H1 (cell line): ENCODE measurements at regions not wholly inside any gene's neighbourhood (a gene's known extent, or its start where the extent isn't known, plus 50 kb on each side); places are given as distances from the start of the nearest gene placed in this dataset.

Experiments
- CTCF ChIA-PET: fragments of 300-600 bp; sonication (Branson Sonifier 250); formaldehyde crosslinking; loops from one replicate; lab custom pipeline; 2021; ENCODE audit not compliant: partially characterized antibody; lab: Charles Lee
- POLR2A ChIA-PET: fragments of 300-600 bp; sonication (Branson Sonifier 250); formaldehyde crosslinking; loops from one replicate; lab custom pipeline; 2021; ENCODE audit warnings: inconsistent platforms; ENCODE audit not compliant: partially characterized antibody; lab: Charles Lee
- DNase-seq, 2 experiments: peaks; one replicate each; pipeline versions ENCODE4 v3.0.0 to v3.0.0-alpha.2; 2010 to 2022; ENCODE audit warnings: low spot score in 2 of 2, low read depth in 1 of 2, mixed read lengths in 1 of 2
- FAIRE-seq: peaks from 2 replicates; lab custom pipeline; 2011; peaks lifted over from hg19 to GRCh38; lab: Jason Lieb, UNC
- H2AFZ ChIP-seq: 2 replicates; pipeline ENCODE4 v1.8.1; 2012; ENCODE audit warnings: low read length, inconsistent platforms
- H2AK5ac ChIP-seq: 2 replicates; pipeline ENCODE4 v1.6.1; 2013; ENCODE audit warnings: low read depth, low read length
- H2BK120ac ChIP-seq: replicated peaks from 2 replicates; pipeline ENCODE3; 2013; ENCODE audit warnings: low read depth, low read length, inconsistent platforms
- H2BK12ac ChIP-seq: 2 replicates; pipeline ENCODE4 v1.6.1; 2013; ENCODE audit warnings: low read depth, low read length
- H2BK15ac ChIP-seq: 2 replicates; pipeline ENCODE4 v1.6.1; 2013; ENCODE audit warnings: low read length
- H2BK20ac ChIP-seq: 2 replicates; pipeline ENCODE4 v1.6.1; 2013; ENCODE audit warnings: low read length
- H2BK5ac ChIP-seq: 2 replicates; pipeline ENCODE4 v1.6.1; 2013; ENCODE audit warnings: low read depth, low read length
- H3K14ac ChIP-seq: 2 replicates; pipeline ENCODE4 v1.6.1; 2013; ENCODE audit warnings: inconsistent platforms; ENCODE audit not compliant: insufficient read length
- H3K18ac ChIP-seq: 2 replicates; pipeline ENCODE4 v1.6.1; 2013; ENCODE audit warnings: low read length; ENCODE audit errors: extremely low read depth
- H3K23ac ChIP-seq: 2 replicates; pipeline ENCODE4 v1.6.1; 2013; ENCODE audit warnings: inconsistent platforms; ENCODE audit not compliant: insufficient read length
- H3K23me2 ChIP-seq: 2 replicates; pipeline ENCODE4 v1.6.1; 2013; ENCODE audit warnings: low read depth, low read length
- H3K27ac ChIP-seq: 2 replicates; pipeline ENCODE4 v1.6.1; 2011; ENCODE audit warnings: low read depth, low read length, inconsistent platforms
- H3K27me3 ChIP-seq, 4 experiments: replicated peaks in 1 of 4; 1 replicate in 1 of 4; 2 replicates in 3 of 4; pipeline versions ENCODE4 v1.6.1 to v1.8.1; 2011 to 2013; ENCODE audit warnings: low read length in 3 of 4, mild to moderate bottlenecking in 3 of 4, inconsistent platforms in 2 of 4, mixed read lengths in 2 of 4, moderate library complexity in 1 of 4; ENCODE audit not compliant: control insufficient read depth in 3 of 4, insufficient read depth in 3 of 4; ENCODE audit errors: extremely low read depth in 1 of 4
- H3K36me3 ChIP-seq, 4 experiments: 2 replicates each; pipeline versions ENCODE4 v1.6.1 to v1.8.1; 2011 to 2013; ENCODE audit warnings: mild to moderate bottlenecking in 4 of 4, low read length in 3 of 4, moderate library complexity in 2 of 4, control low read depth in 1 of 4, inconsistent platforms in 1 of 4; ENCODE audit not compliant: insufficient read depth in 4 of 4, control insufficient read depth in 2 of 4
- H3K4ac ChIP-seq: replicated peaks from 2 replicates; pipeline ENCODE3; 2013; ENCODE audit warnings: low read length, low read depth, mixed read lengths, inconsistent platforms; ENCODE audit not compliant: insufficient read length
- H3K4me1 ChIP-seq, 4 experiments: replicated peaks in 1 of 4; 1 replicate in 1 of 4; 2 replicates in 3 of 4; pipeline versions ENCODE4 v1.6.1 to v1.8.1; 2011 to 2013; ENCODE audit warnings: low read length in 3 of 4, inconsistent platforms in 2 of 4, mixed read lengths in 1 of 4; ENCODE audit not compliant: insufficient read depth in 4 of 4, control insufficient read depth in 3 of 4
- H3K4me2 ChIP-seq, 2 experiments: 2 replicates each; pipeline versions ENCODE4 v1.6.1 to v1.8.1; 2011 to 2013; ENCODE audit warnings: low read depth in 2 of 2, low read length in 2 of 2, control low read depth in 1 of 2, inconsistent platforms in 1 of 2, mild to moderate bottlenecking in 1 of 2; ENCODE audit not compliant: insufficient read depth in 1 of 2
- H3K4me3 ChIP-seq, 4 experiments: fragments of 200-600, 300-600 bp in 1 of 4; sonication (generic), shearing (Covaris generic), sonication (Bioruptor Twin) in 1 of 4; 2 replicates each; pipeline versions ENCODE4 v1.5.1 to v1.8.1; 2011 to 2016; ENCODE audit warnings: low read length in 4 of 4, low read depth in 3 of 4, control low read depth in 2 of 4, inconsistent platforms in 2 of 4, mild to moderate bottlenecking in 2 of 4, mixed read lengths in 1 of 4, moderate library complexity in 1 of 4; ENCODE audit not compliant: insufficient read depth in 2 of 4; ENCODE audit errors: extremely low read depth in 1 of 4
- H3K56ac ChIP-seq: replicated peaks from 2 replicates; pipeline ENCODE3; 2013; ENCODE audit warnings: low read depth, mild to moderate bottlenecking, mixed read lengths, low read length, inconsistent platforms; ENCODE audit not compliant: insufficient read length
- H3K79me1 ChIP-seq: 2 replicates; pipeline ENCODE4 v1.6.1; 2013; ENCODE audit warnings: low read depth, low read length, control low read depth
- H3K79me2 ChIP-seq, 2 experiments: 2 replicates each; pipeline versions ENCODE4 v1.6.1 to v1.8.1; 2012 to 2013; ENCODE audit warnings: low read length in 2 of 2, mild to moderate bottlenecking in 2 of 2, inconsistent platforms in 1 of 2; ENCODE audit not compliant: insufficient read depth in 2 of 2, control insufficient read depth in 1 of 2
- H3K9ac ChIP-seq, 4 experiments: replicated peaks in 1 of 4; 1 replicate in 1 of 4; 2 replicates in 3 of 4; pipeline versions ENCODE4 v1.6.1 to v1.8.1; 2011 to 2013; ENCODE audit warnings: low read depth in 3 of 4, low read length in 3 of 4, control low read depth in 2 of 4, mild to moderate bottlenecking in 2 of 4, moderate library complexity in 2 of 4, inconsistent platforms in 1 of 4; ENCODE audit errors: extremely low read depth in 1 of 4
- H3K9me3 ChIP-seq, 2 experiments: 2 replicates each; pipeline versions ENCODE4 v1.6.1 to v1.8.1; 2012 to 2013; ENCODE audit warnings: mild to moderate bottlenecking in 2 of 2, moderate library complexity in 2 of 2, control low read depth in 1 of 2, inconsistent platforms in 1 of 2, low read depth in 1 of 2, low read length in 1 of 2, mixed read lengths in 1 of 2; ENCODE audit not compliant: insufficient read depth in 2 of 2
- H4K20me1 ChIP-seq, 2 experiments: replicated peaks in 1 of 2; 2 replicates each; pipeline versions ENCODE3 to v1.8.1; 2011 to 2013; ENCODE audit warnings: inconsistent platforms in 2 of 2, low read length in 2 of 2, mild to moderate bottlenecking in 1 of 2; ENCODE audit not compliant: insufficient read depth in 2 of 2, control insufficient read depth in 1 of 2
- H4K5ac ChIP-seq: 2 replicates; pipeline ENCODE4 v1.6.1; 2013; ENCODE audit warnings: low read length, low read depth, mixed read lengths, inconsistent platforms; ENCODE audit not compliant: insufficient read length
- H4K8ac ChIP-seq: 2 replicates; pipeline ENCODE4 v1.8.0; 2013; ENCODE audit warnings: mild to moderate bottlenecking, moderate library complexity, low read length, inconsistent platforms; ENCODE audit not compliant: insufficient read depth; ENCODE audit errors: extremely low read depth
- H4K91ac ChIP-seq: replicated peaks from 2 replicates; pipeline ENCODE3; 2013; ENCODE audit warnings: low read length, mixed read lengths, inconsistent platforms; ENCODE audit not compliant: insufficient read length
- ASH2L ChIP-seq: fragments of 200-600, 300-600 bp; sonication (generic); IDR thresholded peaks from one replicate; pipeline ENCODE4 v1.7.1; 2017; ENCODE audit warnings: low read length
- ATF3 ChIP-seq: IDR thresholded peaks from 2 replicates; pipeline ENCODE4 v1.6.1; 2011; ENCODE audit warnings: low read depth, mild to moderate bottlenecking, low read length; ENCODE audit not compliant: insufficient read depth
- BACH1 ChIP-seq: IDR thresholded peaks from 2 replicates; pipeline ENCODE4 v1.6.1; 2012; ENCODE audit warnings: low read length, improper control_type of control experiment
- CTBP2 ChIP-seq: IDR thresholded peaks from 2 replicates; pipeline ENCODE4 v1.7.0; 2011; ENCODE audit warnings: borderline replicate concordance, mild to moderate bottlenecking, moderate library complexity, mixed read lengths, low read length; ENCODE audit not compliant: insufficient read depth, insufficient read length
- E2F6 ChIP-seq: IDR thresholded peaks from 2 replicates; pipeline ENCODE4 v1.6.1; 2012; ENCODE audit warnings: inconsistent platforms
- GABPA ChIP-seq: IDR thresholded peaks from 2 replicates; pipeline ENCODE4 v1.6.1; 2011; ENCODE audit warnings: mild to moderate bottlenecking, low read length, moderate library complexity, borderline replicate concordance; ENCODE audit not compliant: insufficient read depth
- GTF2F1 ChIP-seq: IDR thresholded peaks from 2 replicates; pipeline ENCODE4 v1.6.1; 2012; ENCODE audit warnings: low read depth, low read length, improper control_type of control experiment, borderline replicate concordance
- HDAC2 ChIP-seq, 2 experiments: fragments of 300-600 bp in 1 of 2; sonication (generic) in 1 of 2; IDR thresholded peaks; 2 replicates each; pipeline ENCODE4 v1.6.1; 2011 to 2012; ENCODE audit warnings: low read depth in 2 of 2, low read length in 2 of 2, mild to moderate bottlenecking in 2 of 2, moderate library complexity in 2 of 2, borderline replicate concordance in 1 of 2, inconsistent platforms in 1 of 2
- KDM1A ChIP-seq: fragments of 200-600, 300-600 bp; sonication (generic); IDR thresholded peaks from 2 replicates; pipeline ENCODE4 v1.7.1; 2016; ENCODE audit warnings: mild to moderate bottlenecking, low read length, borderline replicate concordance
- NRF1 ChIP-seq: IDR thresholded peaks from 2 replicates; pipeline ENCODE4 v1.6.1; 2011; ENCODE audit warnings: mild to moderate bottlenecking, low read depth, low read length, improper control_type of control experiment
- RAD21 ChIP-seq, 2 experiments: IDR thresholded peaks in 1 of 2; conservative IDR thresholded peaks in 1 of 2; 2 replicates each; pipeline ENCODE4 v1.6.1; 2011; ENCODE audit warnings: low read depth in 2 of 2, low read length in 2 of 2, improper control_type of control experiment in 1 of 2, inconsistent platforms in 1 of 2, mild to moderate bottlenecking in 1 of 2, moderate library complexity in 1 of 2
- SP1 ChIP-seq: IDR thresholded peaks from 2 replicates; pipeline ENCODE4 v1.6.1; 2011; ENCODE audit warnings: low read depth, low read length
- SP2 ChIP-seq: IDR thresholded peaks from 2 replicates; pipeline ENCODE4 v1.6.1; 2012; ENCODE audit warnings: mild to moderate bottlenecking, low read length, inconsistent platforms
- TAF7 ChIP-seq: optimal IDR thresholded peaks from 2 replicates; pipeline ENCODE3; 2011; ENCODE audit warnings: low read depth, mild to moderate bottlenecking, inconsistent platforms, low read length, moderate library complexity, borderline replicate concordance

GRCh38 chr5:128798871-128799270, 166.4 kb upstream of the SLC27A6 start:
- H4K5ac ChIP-seq: no peak overlapping the region
- TF ChIP-seq SP2 (no peak), BACH1 (no peak), CTBP2 (no peak), ASH2L (no peak), GABPA (no peak), HDAC2 (IDR thresholded peaks at IDR 0.05; ENCODE audit: borderline replicate concordance in 1 of 2, low read depth in 2 of 2, low read length in 2 of 2) (no peak), SP1 (no peak), KDM1A (no peak), GTF2F1 (no peak), TAF7 (no peak), ATF3 (no peak), NRF1 (no peak), E2F6 (no peak), RAD21 (IDR thresholded peaks at IDR 0.05 in 1 of 2, conservative IDR thresholded peaks at IDR 0.05 in 1 of 2; ENCODE audit: low read depth in 2 of 2, low read length in 2 of 2) (no peak)

More at GRCh38 chr5:128798871-128799270, 166.4 kb upstream of the SLC27A6 start:
- Histone ChIP-seq H2BK12ac (no peak overlapping the region), H3K4me3 (no peak overlapping the region), H3K36me3 (no peaks in the 10 kb centered on the region), H2BK120ac (no peak overlapping the region), H2BK20ac (no peak overlapping the region), H4K20me1 (no peaks in the 10 kb centered on the region), H3K56ac (no peak overlapping the region), H3K18ac (no peak overlapping the region), H4K8ac (no peak overlapping the region), H4K91ac (no peak overlapping the region), H3K79me1 (no peaks in the 10 kb centered on the region), H3K27ac (no peak overlapping the region), H2BK15ac (no peak overlapping the region), H2AFZ (no peak overlapping the region), H3K4ac (no peak overlapping the region), H3K79me2 (no peaks in the 10 kb centered on the region), H3K14ac (no peak overlapping the region), H3K23me2 (no peaks in the 10 kb centered on the region), H2AK5ac (no peak overlapping the region), H3K4me2 (no peak overlapping the region), H3K27me3 (no peaks in the 10 kb centered on the region), H3K9me3 (no peaks in the 10 kb centered on the region; a peak in 1 of 4 replicates), H3K9ac (no peak overlapping the region), H3K23ac (no peak overlapping the region), H3K4me1 (no peaks in the 10 kb centered on the region), H2BK5ac (no peak overlapping the region)
- CTCF ChIA-PET: no interaction called here
- POLR2A ChIA-PET: no interaction called here
- no peak for FAIRE-seq
- no peak for DNase-seq
